Activated T-cell treated with anti-CD3 and anti-CD28 coated beads, Interleukin-2, amount 50 U/mL, for 4 hours (primary cell): ENCODE measurements at regions not wholly inside any gene's neighbourhood (a gene's known extent, or its start where the extent isn't known, plus 50 kb on each side); places are given as distances from the start of the nearest gene placed in this dataset.

Source experiments
- ATAC-seq, 2 donors: fragments of 200-7000 bp; cut with Tn5 transposase; one replicate each; pipeline ENCODE4 v1.10.0; 2021
- DNase-seq: peaks from one replicate; pipeline ENCODE4 v3.0.0-alpha.2; 2020
- H3K27me3 Mint-ChIP-seq: one replicate; pipeline ENCODE4 v1.8.0; 2021; ENCODE audit warnings: low read depth, mixed read lengths
- H3K36me3 Mint-ChIP-seq: one replicate; pipeline ENCODE4 v1.8.0; 2022; ENCODE audit warnings: mixed read lengths; ENCODE audit not compliant: insufficient read depth
- H3K4me1 Mint-ChIP-seq: one replicate; pipeline ENCODE4 v1.8.0; 2021; ENCODE audit warnings: low read depth, mixed read lengths
- H3K4me3 Mint-ChIP-seq: one replicate; pipeline ENCODE4 v1.8.0; 2021; ENCODE audit warnings: mild to moderate bottlenecking, moderate library complexity, mixed read lengths
- H3K9me3 Mint-ChIP-seq: one replicate; pipeline ENCODE4 v1.8.0; 2021; ENCODE audit warnings: mixed read lengths

DNA sequence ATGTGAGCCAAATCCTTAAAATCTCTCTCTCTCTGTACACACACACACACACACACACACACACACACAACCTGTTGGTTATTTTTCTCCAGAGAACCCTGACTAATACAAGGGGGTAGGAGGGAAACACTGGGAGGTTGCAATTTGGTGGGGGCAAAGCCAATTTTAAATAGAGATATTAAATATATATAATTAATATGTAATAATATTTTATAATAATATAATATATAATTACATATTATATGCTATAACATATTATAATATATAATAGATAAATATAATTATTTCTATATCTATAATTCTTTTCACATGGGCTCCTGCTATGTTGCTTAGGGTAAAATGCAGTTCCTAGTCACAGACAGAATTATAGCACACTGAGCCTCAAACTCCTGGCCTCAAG lies 1354.2 kb downstream of the FSTL5 start:
- Mint-ChIP-seq H3K4me3 (no peak overlapping the region), H3K4me1 (no peaks in the 10 kb centered on the region), H3K36me3 (no peaks in the 10 kb centered on the region), H3K9me3 (peaks cover 4% of the 10 kb centered on the region), H3K27me3 (no peaks in the 10 kb centered on the region)
- DNase-seq (no peak), ATAC-seq (no peak)

GRCh38 chr4:160810424-160810823 lies 1353.4 kb downstream of the FSTL5 start:
- H3K4me1 Mint-ChIP-seq = no peaks in the 10 kb centered on the region
- H3K9me3 Mint-ChIP-seq = peaks cover 4% of the 10 kb centered on the region
- no peaks in the 10 kb centered on the region for H3K36me3 Mint-ChIP-seq
- no peak overlapping the region for H3K4me3 Mint-ChIP-seq
- ATAC-seq = no peak
- no peaks in the 10 kb centered on the region for H3K27me3 Mint-ChIP-seq
- DNase-seq = no peak

GRCh38 chr4:160810941-160811340 lies 1352.9 kb downstream of the FSTL5 start:
- no peaks in the 10 kb centered on the region for H3K27me3 Mint-ChIP-seq
- H3K4me1 Mint-ChIP-seq = no peaks in the 10 kb centered on the region
- no peaks in the 10 kb centered on the region for H3K36me3 Mint-ChIP-seq
- ATAC-seq = no peak
- no peak overlapping the region for H3K4me3 Mint-ChIP-seq
- peaks cover 4% of the 10 kb centered on the region for H3K9me3 Mint-ChIP-seq
- no peak for DNase-seq

GRCh38 chr4:160811956-160812355 lies 1351.8 kb downstream of the FSTL5 start:
- Mint-ChIP-seq H3K4me3 (no peak overlapping the region), H3K4me1 (no peaks in the 10 kb centered on the region), H3K9me3 (peaks cover 4% of the 10 kb centered on the region), H3K27me3 (no peaks in the 10 kb centered on the region), H3K36me3 (no peaks in the 10 kb centered on the region)
- DNase-seq (no peak), ATAC-seq (no peak)

- Mint-ChIP-seq H3K4me1 (no peaks in the 10 kb centered on the region), H3K4me3 (no peak overlapping the region), H3K27me3 (no peaks in the 10 kb centered on the region), H3K36me3 (no peaks in the 10 kb centered on the region), H3K9me3 (no peaks in the 10 kb centered on the region)
- ATAC-seq (no peak), DNase-seq (no peak)
Measured at GRCh38 chr4:160814726-160815125, 1349.1 kb downstream of the FSTL5 start.

- no peak for DNase-seq
- peaks cover 4% of the 10 kb centered on the region for H3K9me3 Mint-ChIP-seq
- H3K27me3 Mint-ChIP-seq = no peaks in the 10 kb centered on the region
- no peak for ATAC-seq
- H3K4me1 Mint-ChIP-seq = no peaks in the 10 kb centered on the region
- H3K36me3 Mint-ChIP-seq = no peaks in the 10 kb centered on the region
- no peak overlapping the region for H3K4me3 Mint-ChIP-seq
Measured at GRCh38 chr4:160818571-160818970, 1345.2 kb downstream of the FSTL5 start.

DNA sequence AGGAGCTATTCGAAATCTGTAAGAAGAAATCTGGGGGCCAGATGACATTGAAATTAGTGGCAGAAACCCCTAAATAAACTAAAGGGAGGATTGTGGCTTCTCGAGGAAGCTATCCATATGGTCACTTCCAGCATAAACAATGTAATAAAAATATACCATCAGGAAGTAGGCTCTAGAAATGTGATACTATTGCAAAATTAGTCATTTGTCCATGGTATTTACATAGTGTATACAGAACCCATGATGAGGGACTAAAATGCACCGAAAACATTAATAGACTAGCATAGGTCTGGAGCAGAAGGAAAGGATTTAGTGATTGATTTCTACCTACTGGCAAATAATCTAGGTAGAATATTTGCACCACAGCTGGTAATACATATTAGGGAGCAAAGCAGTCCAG lies 1344.0 kb downstream of the FSTL5 start:
- H3K9me3 Mint-ChIP-seq = peaks cover 4% of the 10 kb centered on the region
- no peak for DNase-seq
- no peaks in the 10 kb centered on the region for H3K4me1 Mint-ChIP-seq
- H3K27me3 Mint-ChIP-seq = no peaks in the 10 kb centered on the region
- H3K36me3 Mint-ChIP-seq = no peaks in the 10 kb centered on the region
- no peak overlapping the region for H3K4me3 Mint-ChIP-seq
- no peak for ATAC-seq

- H3K4me3 Mint-ChIP-seq = no peak overlapping the region
- no peaks in the 10 kb centered on the region for H3K27me3 Mint-ChIP-seq
- no peak for ATAC-seq
- peaks cover 14% of the 10 kb centered on the region for H3K9me3 Mint-ChIP-seq
- DNase-seq = no peak
- H3K36me3 Mint-ChIP-seq = no peaks in the 10 kb centered on the region
- no peaks in the 10 kb centered on the region for H3K4me1 Mint-ChIP-seq
Measured at GRCh38 chr4:160824481-160824880, 1339.3 kb downstream of the FSTL5 start.

DNA sequence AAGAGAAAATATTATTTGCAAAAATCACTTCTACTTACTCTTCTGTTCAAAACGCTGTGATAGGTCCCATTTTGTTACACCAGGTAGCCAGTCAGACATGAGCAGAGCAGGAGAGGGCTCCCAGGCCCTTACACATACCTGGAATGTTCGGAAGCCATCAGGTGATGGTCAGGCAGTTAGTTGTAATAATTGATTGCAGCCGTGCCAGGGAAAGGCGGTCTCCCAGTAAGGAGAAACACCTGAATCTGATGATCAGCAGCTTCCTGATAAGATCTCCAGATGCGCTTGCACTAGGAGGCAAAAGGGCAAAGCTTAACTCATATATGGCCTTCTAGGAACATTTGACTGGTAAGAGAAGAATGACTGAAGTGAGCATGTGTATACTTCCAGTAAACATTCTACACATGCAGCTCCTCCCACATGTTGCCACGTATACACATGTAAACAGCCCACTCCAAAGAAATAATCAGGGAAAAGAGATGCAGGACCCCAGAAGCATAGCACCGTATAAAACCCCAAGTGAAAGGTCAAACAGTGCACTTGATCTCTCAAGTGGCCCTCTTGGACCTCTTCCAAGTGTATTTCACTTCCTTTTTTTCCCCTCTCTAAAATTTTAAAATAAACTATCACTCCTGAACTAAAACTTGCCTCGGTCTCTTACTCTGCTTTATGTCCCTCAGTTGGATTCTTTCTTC lies 1338.0 kb downstream of the FSTL5 start:
- no peak for DNase-seq
- Mint-ChIP-seq H3K27me3 (no peaks in the 10 kb centered on the region), H3K9me3 (peaks cover 13% of the 10 kb centered on the region), H3K4me3 (no peak overlapping the region), H3K4me1 (no peaks in the 10 kb centered on the region), H3K36me3 (no peaks in the 10 kb centered on the region)
- no peak for ATAC-seq

DNA sequence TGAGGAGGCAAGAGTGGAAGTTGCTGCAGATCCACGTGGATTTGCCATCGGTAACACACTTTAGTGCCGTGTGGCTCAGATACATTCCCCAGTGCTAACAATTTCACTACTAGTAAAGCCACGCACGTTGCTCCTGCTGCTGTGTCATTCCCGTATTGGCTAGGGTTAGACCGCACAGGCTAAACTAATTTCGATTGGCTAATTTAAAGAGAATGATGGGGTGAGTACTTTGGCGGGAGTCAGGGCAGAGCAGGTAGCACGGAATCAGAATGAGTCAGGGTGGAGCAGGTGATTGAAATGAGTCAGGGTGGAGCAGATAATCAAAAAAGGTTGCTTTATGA lies 1337.5 kb downstream of the FSTL5 start:
- Mint-ChIP-seq H3K36me3 (no peaks in the 10 kb centered on the region), H3K4me3 (no peak overlapping the region), H3K4me1 (no peaks in the 10 kb centered on the region), H3K27me3 (no peaks in the 10 kb centered on the region), H3K9me3 (peaks cover 11% of the 10 kb centered on the region)
- DNase-seq (no peak), ATAC-seq (no peak)

DNA sequence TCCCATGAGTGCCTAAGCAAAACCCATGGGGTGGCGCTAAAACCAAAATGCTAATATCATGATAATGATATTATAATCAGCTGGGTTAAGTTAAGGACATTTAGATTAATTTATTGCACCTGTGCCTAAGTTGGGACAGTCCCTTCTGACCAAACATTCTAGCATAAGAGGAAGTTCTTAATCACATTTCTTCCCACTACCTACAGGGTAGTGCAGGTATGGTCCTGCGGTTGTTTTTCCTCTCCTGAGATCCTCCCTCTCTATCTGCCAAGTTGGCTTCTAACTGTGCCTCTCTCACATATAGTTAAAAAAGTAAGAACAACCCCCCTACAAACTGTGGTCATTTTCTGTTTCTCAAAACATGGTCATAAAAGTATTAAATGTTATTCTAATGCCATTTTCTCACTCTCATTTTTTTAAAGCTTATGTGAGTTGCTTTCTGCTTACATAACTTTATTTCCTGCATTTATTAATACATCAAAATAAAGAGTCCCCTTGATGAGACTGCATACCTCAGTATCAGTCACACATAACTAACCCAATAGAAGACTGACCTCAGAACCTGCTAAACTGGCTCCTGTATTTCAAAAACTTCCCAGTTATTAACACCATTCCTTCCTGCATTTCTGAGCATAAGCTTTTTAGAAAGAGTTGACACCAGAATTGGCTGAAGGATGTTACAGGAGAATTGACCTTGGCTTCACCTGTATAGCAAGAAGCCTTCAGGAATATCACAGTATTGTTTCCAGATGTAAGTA lies 1332.5 kb downstream of the FSTL5 start:
- Mint-ChIP-seq H3K4me3 (no peak overlapping the region), H3K9me3 (peaks cover 10% of the 10 kb centered on the region), H3K4me1 (no peaks in the 10 kb centered on the region), H3K27me3 (no peaks in the 10 kb centered on the region), H3K36me3 (no peaks in the 10 kb centered on the region)
- DNase-seq (no peak), ATAC-seq (no peak)

- H3K9me3 Mint-ChIP-seq = peaks cover 6% of the 10 kb centered on the region
- no peaks in the 10 kb centered on the region for H3K27me3 Mint-ChIP-seq
- no peak overlapping the region for H3K4me3 Mint-ChIP-seq
- ATAC-seq (no peak), DNase-seq (no peak)
- no peaks in the 10 kb centered on the region for H3K4me1 Mint-ChIP-seq
- H3K36me3 Mint-ChIP-seq = no peaks in the 10 kb centered on the region
Measured at GRCh38 chr4:160835789-160836188, 1328.0 kb downstream of the FSTL5 start.

DNA sequence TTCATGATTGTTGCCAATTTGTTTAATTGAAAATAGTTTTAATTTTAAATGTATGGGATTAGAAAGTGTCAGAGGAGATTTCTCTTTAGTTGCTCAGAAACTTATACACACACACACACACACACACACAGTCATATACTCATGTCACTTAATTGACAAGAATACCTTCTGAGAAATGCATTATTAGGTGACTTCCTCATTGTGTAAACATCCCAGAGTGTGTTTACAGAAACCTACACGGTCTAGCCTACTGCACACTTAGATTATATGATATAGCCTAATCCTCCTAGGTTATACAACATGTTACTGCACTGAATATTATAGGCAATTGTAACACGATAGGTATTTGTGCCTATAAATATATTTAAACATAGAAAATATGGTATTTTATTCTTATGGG lies 1327.4 kb downstream of the FSTL5 start:
- Mint-ChIP-seq H3K27me3 (no peaks in the 10 kb centered on the region), H3K4me1 (no peaks in the 10 kb centered on the region), H3K9me3 (peaks cover 9% of the 10 kb centered on the region), H3K36me3 (no peaks in the 10 kb centered on the region), H3K4me3 (no peak overlapping the region)
- ATAC-seq (no peak), DNase-seq (no peak)

DNA sequence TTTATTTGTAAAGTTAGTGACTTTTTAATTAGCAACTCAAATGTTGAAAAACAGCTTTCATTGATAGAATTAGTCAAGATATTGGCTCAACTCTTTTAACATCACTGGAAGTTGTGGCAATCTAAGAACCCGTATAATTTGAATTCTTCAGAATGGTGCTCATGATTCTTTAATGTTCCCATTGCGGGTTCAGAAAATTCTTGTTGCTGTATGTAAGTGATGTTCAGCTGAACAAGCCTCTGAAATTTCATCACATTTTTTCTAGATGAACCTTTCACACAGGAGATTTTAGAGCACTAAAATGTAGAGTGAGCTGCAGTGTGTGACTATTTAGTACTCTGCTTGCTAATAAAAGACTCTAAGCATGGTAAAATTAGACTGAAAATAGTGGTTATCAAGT lies 1317.7 kb downstream of the FSTL5 start:
- Mint-ChIP-seq H3K9me3 (peaks cover 5% of the 10 kb centered on the region), H3K4me1 (no peaks in the 10 kb centered on the region), H3K36me3 (no peaks in the 10 kb centered on the region), H3K27me3 (no peaks in the 10 kb centered on the region), H3K4me3 (no peak overlapping the region)
- DNase-seq = no peak
- ATAC-seq = no peak

DNA sequence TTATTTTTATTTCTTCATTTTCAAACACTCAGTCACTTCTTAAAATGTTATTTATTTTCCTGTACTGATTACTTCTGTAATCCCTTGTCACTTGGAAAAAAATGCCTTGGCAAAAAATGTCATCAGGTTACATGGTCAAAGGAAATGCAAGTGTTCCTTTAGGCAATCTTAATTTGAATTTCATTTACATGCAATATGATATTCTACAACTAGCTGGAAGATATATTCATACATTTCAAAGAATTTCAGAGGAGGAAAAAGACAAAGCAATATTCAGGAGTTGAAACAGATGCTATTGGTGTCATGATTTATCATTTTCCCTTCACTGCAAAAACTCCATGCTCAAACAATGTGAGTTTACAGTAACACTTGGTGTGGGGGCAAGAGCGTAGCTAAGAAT lies 1316.6 kb downstream of the FSTL5 start:
- H3K27me3 Mint-ChIP-seq = no peaks in the 10 kb centered on the region
- no peak overlapping the region for H3K4me3 Mint-ChIP-seq
- DNase-seq = no peak
- H3K9me3 Mint-ChIP-seq = peaks cover 8% of the 10 kb centered on the region
- H3K36me3 Mint-ChIP-seq = no peaks in the 10 kb centered on the region
- no peak for ATAC-seq
- no peaks in the 10 kb centered on the region for H3K4me1 Mint-ChIP-seq
